NB4 (cell line): ENCODE measurements at regions not wholly inside any gene's neighbourhood (a gene's known extent, or its start where the extent isn't known, plus 50 kb on each side); places are given as distances from the start of the nearest gene placed in this dataset.

Experiments used
- MAX ChIP-seq: IDR thresholded peaks from 2 replicates; pipeline ENCODE4 v1.6.1; 2011; ENCODE audit warnings: low read depth, low read length
- MYC ChIP-seq: IDR thresholded peaks from 2 replicates; pipeline ENCODE4 v1.6.1; 2011; ENCODE audit warnings: low read depth, low read length
- POLR2A ChIP-seq: IDR thresholded peaks from 2 replicates; pipeline ENCODE4 v1.6.1; 2011; ENCODE audit warnings: mild to moderate bottlenecking; ENCODE audit not compliant: insufficient read length; ENCODE audit errors: extremely low read depth

DNA sequence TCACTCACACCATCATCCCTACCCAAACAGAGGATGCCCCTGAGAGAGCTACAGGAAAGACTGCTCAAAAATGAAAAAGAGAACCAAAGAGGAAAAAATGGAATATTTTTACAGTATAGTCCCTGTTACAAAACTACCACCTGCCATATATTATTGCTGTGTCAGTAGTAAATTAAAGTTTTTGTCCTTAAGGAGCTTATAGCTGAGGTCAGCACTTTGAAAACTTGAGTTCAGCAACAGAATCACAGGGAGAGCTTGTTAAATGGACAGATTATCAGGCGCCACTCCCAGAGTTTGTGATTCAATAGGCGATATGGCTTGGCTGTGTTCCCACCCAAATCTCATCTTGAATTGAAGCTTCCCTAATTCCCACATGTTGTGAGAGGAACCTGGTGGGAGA lies 71.9 kb upstream of the FAM9A start:
- TF ChIP-seq POLR2A = no peak
- no peak for TF ChIP-seq MYC
- no peak for TF ChIP-seq MAX
